Stomach (tissue), 8 donors: ENCODE measurements at regions not wholly inside any gene's neighbourhood (a gene's known extent, or its start where the extent isn't known, plus 50 kb on each side); places are given as distances from the start of the nearest gene placed in this dataset.

Experiments used
- DNase-seq, 2 donors: peaks; one replicate each; pipeline versions ENCODE4 v3.0.0 to v3.0.0-alpha.2; 2013 to 2019
- H3K27ac ChIP-seq, 5 donors: fragments of 200-600 bp in 4 of 5; sonication (generic) in 4 of 5; one replicate each; pipeline ENCODE4 v1.5.1; 2013 to 2019; ENCODE audit warnings: mild to moderate bottlenecking in 1 of 5, moderate library complexity in 1 of 5
- H3K27me3 ChIP-seq, 3 donors: fragments of 200-600 bp; sonication (generic); one replicate each; pipeline ENCODE4 v1.5.1; 2017 to 2019; ENCODE audit warnings: mixed run types in 1 of 3
- H3K36me3 ChIP-seq, 4 donors: fragments of 200-600 bp; sonication (generic); 1 replicate in 3 of 4; 2 replicates in 1 of 4; pipeline ENCODE4 v1.5.1; 2016 to 2019
- H3K4me1 ChIP-seq, 4 donors: fragments of 200-600 bp; sonication (generic); one replicate each; pipeline ENCODE4 v1.5.1; 2016 to 2019
- H3K4me3 ChIP-seq, 4 donors: fragments of 200-600 bp; sonication (generic) in 3 of 4; one replicate each; pipeline ENCODE4 v1.5.1; 2016 to 2019; ENCODE audit warnings: mild to moderate bottlenecking in 1 of 4
- H3K9me3 ChIP-seq, 4 donors: fragments of 200-600 bp; sonication (generic); one replicate each; pipeline ENCODE4 v1.5.1; 2016 to 2019
- CTCF ChIP-seq, 7 experiments: fragments of 450-650 bp in 4 of 7; fragments of 200-600 bp in 3 of 7; sonication (generic) in 3 of 7; IDR thresholded peaks; one replicate each; pipeline ENCODE4 v1.5.1; 2016 to 2019; ENCODE audit warnings: antibody characterized with exemption in 7 of 7, control low read depth in 2 of 7, mild to moderate bottlenecking in 1 of 7
- EP300 ChIP-seq: sonication (generic); formaldehyde crosslinking; IDR thresholded peaks from one replicate; pipeline ENCODE4 v1.6.1; 2017; ENCODE audit warnings: antibody characterized with exemption
- POLR2A ChIP-seq, 4 donors: fragments of 450-650 bp; IDR thresholded peaks; one replicate each; pipeline ENCODE4 v1.6.1; 2016; ENCODE audit warnings: antibody characterized with exemption in 4 of 4, control low read depth in 2 of 4, mild to moderate bottlenecking in 1 of 4, moderate library complexity in 1 of 4
- POLR2AphosphoS5 ChIP-seq, 3 donors: sonication (generic); formaldehyde crosslinking; IDR thresholded peaks; one replicate each; pipeline ENCODE4 v1.6.1; 2016; ENCODE audit warnings: antibody characterized with exemption in 3 of 3
- WGBS, 5 donors: extraction: QIAGEN DNeasy Blood & Tissue Kit in 3 of 5; methylation state at CpG; one replicate each; pipeline versions ENCODE4 v1.1.5 to v1.1.7; 2013 to 2018; 5-methylcytosine and 5-hydroxymethylcytosine counted together
- intact Hi-C: fragments of 100-400 bp; cut with DNase I; formaldehyde crosslinking; loops from one replicate; pipeline ENCODE4 v1.15.1; 2023; ENCODE audit warnings: low total_unique reads
- donor health status: healthy with polysubstance abuse.
- donor health status: Bipolar disorder and iron deficiency.
- donor health status: healthy.

- H3K9me3 ChIP-seq, result no peaks in the 10 kb centered on the region
- no peak overlapping the region for H3K27ac ChIP-seq
- no peaks in the 10 kb centered on the region for H3K27me3 ChIP-seq
- peak; percentile 90 to 92 for DNase-seq
- TF ChIP-seq CTCF (IDR thresholded peaks at IDR 0.05) (peak in 5 of 7 experiments; percentile 71 to 96 (median 89)), POLR2AphosphoS5 (IDR thresholded peaks at IDR 0.05) (peak in 1 of 3 donors; percentile 30), POLR2A (IDR thresholded peaks at IDR 0.05) (no peak), EP300 (no peak)
- H3K4me3 ChIP-seq, result no peak overlapping the region
- H3K4me1 ChIP-seq, result peaks cover 0 to 25% (median 12%) of the 10 kb centered on the region in 4 donors
- 2 to 5% (median 3%) methylated on average over 10 to 11 of the region's 11 CpGs for WGBS, 5 donors
- intact Hi-C loops, result loop anchor here (5.0 to 10.0 kb wide), 2 partner anchors 341 to 409 kb away; no protein-coding TSS in a partner anchor
- H3K36me3 ChIP-seq, result no peaks in the 10 kb centered on the region
These were observed 79.2 kb upstream of the WDR26 start for GRCh38 chr1:224513787-224514209.

- Histone ChIP-seq H3K27ac (no peak overlapping the region), H3K4me1 (peaks cover 0 to 7% (median 3%) of the 10 kb centered on the region in 4 donors), H3K9me3 (peaks cover 0 to 4% (median 0%) of the 10 kb centered on the region in 4 donors), H3K36me3 (no peaks in the 10 kb centered on the region), H3K27me3 (no peaks in the 10 kb centered on the region), H3K4me3 (no peak overlapping the region)
- no peak for TF ChIP-seq EP300
- TF ChIP-seq POLR2AphosphoS5 (IDR thresholded peaks at IDR 0.05), result no peak
- no peak for TF ChIP-seq POLR2A (IDR thresholded peaks at IDR 0.05)
- no peak for TF ChIP-seq CTCF (IDR thresholded peaks at IDR 0.05)
- 85 to 94% (median 93%) methylated on average over 8 of the region's 8 CpGs for WGBS, 5 donors
- DNase-seq, result no peak
- intact Hi-C loops, result loop anchor here (10.0 kb wide), 1 partner anchor 338 kb away; no protein-coding TSS in a partner anchor
These were observed 82.6 kb upstream of the WDR26 start for GRCh38 chr1:224517171-224517570.

- H3K4me3 ChIP-seq, result no peak overlapping the region
- DNase-seq, result no peak
- H3K36me3 ChIP-seq, result no peaks in the 10 kb centered on the region
- no peak overlapping the region for H3K27ac ChIP-seq
- peaks cover 0 to 4% (median 0%) of the 10 kb centered on the region in 4 donors for H3K9me3 ChIP-seq
- H3K4me1 ChIP-seq, result peaks cover 0 to 4% (median 2%) of the 10 kb centered on the region in 4 donors
- intact Hi-C loops, result loop anchor here (10.0 kb wide), 1 partner anchor 336 kb away; no protein-coding TSS in a partner anchor
- H3K27me3 ChIP-seq, result no peaks in the 10 kb centered on the region
- WGBS, 5 donors, result 83 to 87% (median 84%) methylated on average over 4 of the region's 4 CpGs
- no peak for TF ChIP-seq POLR2AphosphoS5 (IDR thresholded peaks at IDR 0.05)
These were observed 83.9 kb upstream of the WDR26 start for GRCh38 chr1:224518528-224518927.

- TF ChIP-seq POLR2AphosphoS5 (IDR thresholded peaks at IDR 0.05) (no peak), POLR2A (IDR thresholded peaks at IDR 0.05) (no peak)
- peaks cover 0 to 4% (median 0%) of the 10 kb centered on the region in 4 donors for H3K9me3 ChIP-seq
- H3K27me3 ChIP-seq, result no peaks in the 10 kb centered on the region
- H3K4me1 ChIP-seq, result no peaks in the 10 kb centered on the region
- intact Hi-C loops, result loop anchor here (10.0 kb wide), 1 partner anchor 335 kb away; no protein-coding TSS in a partner anchor
- no peak overlapping the region for H3K27ac ChIP-seq
- no peak for DNase-seq
- H3K36me3 ChIP-seq, result no peaks in the 10 kb centered on the region
- H3K4me3 ChIP-seq, result no peak overlapping the region
These were observed 85.3 kb upstream of the WDR26 start for GRCh38 chr1:224519874-224520273.

GRCh38 chr1:224520808-224521207 is 86.2 kb upstream of the WDR26 start:
- peaks cover 0 to 4% (median 0%) of the 10 kb centered on the region in 4 donors for H3K9me3 ChIP-seq
- intact Hi-C loops, result no loop called here
- H3K27me3 ChIP-seq, result no peaks in the 10 kb centered on the region
- DNase-seq, result no peak
- no peaks in the 10 kb centered on the region for H3K36me3 ChIP-seq
- H3K4me1 ChIP-seq, result no peaks in the 10 kb centered on the region
- TF ChIP-seq POLR2AphosphoS5 (IDR thresholded peaks at IDR 0.05) (no peak), EP300 (no peak), POLR2A (IDR thresholded peaks at IDR 0.05) (no peak), CTCF (IDR thresholded peaks at IDR 0.05) (no peak)
- H3K4me3 ChIP-seq, result no peak overlapping the region
- H3K27ac ChIP-seq, result no peak overlapping the region
- WGBS, 5 donors, result 84 to 100% (median 91%) methylated on average over 4 of the region's 4 CpGs
